Ectodermal cell (in vitro differentiated cells): ENCODE measurements at regions not wholly inside any gene's neighbourhood (a gene's known extent, or its start where the extent isn't known, plus 50 kb on each side); places are given as distances from the start of the nearest gene placed in this dataset.
"Not testable (repeated sequence)": the region's sequence is repeated elsewhere in the genome, so short reads cannot be mapped to it uniquely, and the experiment has no call there.

Experiments
- H3K27ac ChIP-seq: 2 replicates; pipeline ENCODE4 v1.7.0; 2013; ENCODE audit warnings: mild to moderate bottlenecking, low read depth, low read length; ENCODE audit not compliant: insufficient read depth, poor library complexity, severe bottlenecking
- H3K27me3 ChIP-seq: 2 replicates; pipeline ENCODE4 v1.7.0; 2013; ENCODE audit warnings: mild to moderate bottlenecking, low read length; ENCODE audit not compliant: insufficient read depth, control insufficient read depth, poor library complexity, severe bottlenecking
- H3K36me3 ChIP-seq: one replicate; pipeline ENCODE4 v1.7.0; 2013; ENCODE audit warnings: low read length; ENCODE audit not compliant: control insufficient read depth, insufficient read depth
- H3K4me1 ChIP-seq: one replicate; pipeline ENCODE4 v1.7.0; 2013; ENCODE audit warnings: low read length; ENCODE audit not compliant: control insufficient read depth, insufficient read depth
- H3K4me3 ChIP-seq: 2 replicates; pipeline ENCODE4 v1.7.0; 2013; ENCODE audit warnings: low read depth, low read length, control low read depth; ENCODE audit not compliant: insufficient read depth
- H3K9me3 ChIP-seq: 2 replicates; pipeline ENCODE4 v1.7.0; 2013; ENCODE audit warnings: mild to moderate bottlenecking, low read length, moderate library complexity; ENCODE audit not compliant: control insufficient read depth
- WGBS, 2 experiments: methylation state at CpG; one replicate each; pipeline ENCODE4 v1.1.7; 2013; ENCODE audit warnings: missing lambda C conversion rate in 2 of 2; 5-methylcytosine and 5-hydroxymethylcytosine counted together

- H3K36me3 ChIP-seq, H3K27ac ChIP-seq, H3K4me1 ChIP-seq, H3K27me3 ChIP-seq, H3K4me3 ChIP-seq: not testable (repeated sequence)
- WGBS, 2 experiments, result 88 to 92% methylated on average over 4 of the region's 4 CpGs
- peaks cover 33% of the 10 kb centered on the region for H3K9me3 ChIP-seq
Measured at GRCh38 chr15:20409667-20410198, 131.9 kb downstream of the GOLGA6L6 start.

GRCh38 chr15:20409247-20409646 lies 132.4 kb downstream of the GOLGA6L6 start:
- 83% methylated on average over 1 of the region's 1 CpG for WGBS, 2 experiments

GRCh38 chr15:20407553-20407952 lies 134.0 kb downstream of the GOLGA6L6 start:
- Histone ChIP-seq H3K27me3 (no peaks in the 10 kb centered on the region), H3K27ac (no peak overlapping the region), H3K4me1 (no peaks in the 10 kb centered on the region), H3K9me3 (peaks cover 33% of the 10 kb centered on the region), H3K4me3 (no peak overlapping the region), H3K36me3 (no peaks in the 10 kb centered on the region)
- 65 to 66% methylated on average over 6 of the region's 6 CpGs for WGBS, 2 experiments

More at GRCh38 chr15:20409247-20409646, 132.4 kb downstream of the GOLGA6L6 start:
- Histone ChIP-seq H3K27ac (no peak overlapping the region), H3K4me3 (no peak overlapping the region), H3K9me3 (peaks cover 33% of the 10 kb centered on the region), H3K36me3 (no peaks in the 10 kb centered on the region), H3K4me1 (no peaks in the 10 kb centered on the region), H3K27me3 (no peaks in the 10 kb centered on the region)

- no CpG with 5 or more reads among the region's 1 CpG for WGBS, 2 experiments
- not testable (repeated sequence) for H3K4me1 ChIP-seq, H3K27ac ChIP-seq, H3K27me3 ChIP-seq, H3K36me3 ChIP-seq, H3K4me3 ChIP-seq
- H3K9me3 ChIP-seq, result peaks cover 38% of the 10 kb centered on the region
Measured at GRCh38 chr15:20404571-20404970, 137.0 kb downstream of the GOLGA6L6 start.

GRCh38 chr15:20402586-20402985 lies 139.0 kb downstream of the GOLGA6L6 start:
- not testable (repeated sequence) for H3K4me1 ChIP-seq, H3K4me3 ChIP-seq, H3K27me3 ChIP-seq, H3K36me3 ChIP-seq, H3K27ac ChIP-seq
- peaks cover 29% of the 10 kb centered on the region for H3K9me3 ChIP-seq
- 77 to 82% methylated on average over 2 to 3 of the region's 3 CpGs for WGBS, 2 experiments

- H3K27ac ChIP-seq, H3K27me3 ChIP-seq, H3K4me3 ChIP-seq, H3K4me1 ChIP-seq, H3K36me3 ChIP-seq: not testable (repeated sequence)
- 76 to 77% methylated on average over 3 of the region's 3 CpGs for WGBS, 2 experiments
- H3K9me3 ChIP-seq, result peaks cover 33% of the 10 kb centered on the region
Measured at GRCh38 chr15:20401058-20401457, 140.5 kb downstream of the GOLGA6L6 start.

GRCh38 chr15:20398680-20399079 lies 142.9 kb downstream of the GOLGA6L6 start:
- not testable (repeated sequence) for H3K27ac ChIP-seq, H3K27me3 ChIP-seq, H3K36me3 ChIP-seq, H3K4me3 ChIP-seq, H3K4me1 ChIP-seq
- WGBS, 2 experiments, result 80 to 85% methylated on average over 4 of the region's 5 CpGs
- peaks cover 36% of the 10 kb centered on the region for H3K9me3 ChIP-seq

GRCh38 chr15:20388161-20388560 lies 153.4 kb downstream of the GOLGA6L6 start:
- peaks cover 37% of the 10 kb centered on the region for H3K9me3 ChIP-seq
- not testable (repeated sequence) for H3K4me1 ChIP-seq, H3K27me3 ChIP-seq, H3K4me3 ChIP-seq, H3K27ac ChIP-seq, H3K36me3 ChIP-seq
- 89 to 100% methylated on average over 1 to 2 of the region's 3 CpGs for WGBS, 2 experiments

GRCh38 chr15:20386198-20386597 lies 155.4 kb downstream of the GOLGA6L6 start:
- Histone ChIP-seq H3K9me3 (peaks cover 35% of the 10 kb centered on the region), H3K4me1 (no peaks in the 10 kb centered on the region), H3K4me3 (no peak overlapping the region), H3K27me3 (no peaks in the 10 kb centered on the region), H3K27ac (no peak overlapping the region), H3K36me3 (no peaks in the 10 kb centered on the region)

- peaks cover 15% of the 10 kb centered on the region for H3K9me3 ChIP-seq
- WGBS, 2 experiments, result 78 to 84% methylated on average over 5 of the region's 5 CpGs
- H3K27ac ChIP-seq, result not testable (repeated sequence)
Measured at GRCh38 chr15:20380199-20380598, 161.4 kb downstream of the GOLGA6L6 start.

GRCh38 chr15:20376872-20377271 lies 164.7 kb downstream of the GOLGA6L6 start:
- Histone ChIP-seq H3K4me3 (no peak overlapping the region), H3K27me3 (no peaks in the 10 kb centered on the region), H3K9me3 (peaks cover 21% of the 10 kb centered on the region), H3K27ac (no peak overlapping the region), H3K36me3 (no peaks in the 10 kb centered on the region), H3K4me1 (no peaks in the 10 kb centered on the region)
- 70 to 71% methylated on average over 5 of the region's 5 CpGs for WGBS, 2 experiments

More at GRCh38 chr15:20380199-20380598, 161.4 kb downstream of the GOLGA6L6 start:
- not testable (repeated sequence) for H3K27me3 ChIP-seq, H3K4me1 ChIP-seq, H3K36me3 ChIP-seq, H3K4me3 ChIP-seq
